GM13976 (cell line): ENCODE measurements at regions not wholly inside any gene's neighbourhood (a gene's known extent, or its start where the extent isn't known, plus 50 kb on each side); places are given as distances from the start of the nearest gene placed in this dataset.

Experiments used
- DNase-seq: peaks from one replicate; pipeline ENCODE4 v3.0.0; 2012; ENCODE audit warnings: low spot score
- in situ Hi-C: fragments of 300-500 bp; cut with MboI; formaldehyde crosslinking; loops from one replicate; pipeline ENCODE4 v1.12.0; 2022; ENCODE audit warnings: low sequenced_read_pairs, mixed read lengths, inconsistent platforms; ENCODE audit not compliant: unreplicated experiment
- TF ChIP-seq, protein P1 (sequence below): IDR thresholded peaks from 2 replicates; pipeline ENCODE4 v1.5.1; 2012; ENCODE audit warnings: borderline replicate concordance, mild to moderate bottlenecking; ENCODE audit not compliant: insufficient read depth; ENCODE audit errors: extremely low read depth, missing control alignments, control extremely low read depth

DNA sequence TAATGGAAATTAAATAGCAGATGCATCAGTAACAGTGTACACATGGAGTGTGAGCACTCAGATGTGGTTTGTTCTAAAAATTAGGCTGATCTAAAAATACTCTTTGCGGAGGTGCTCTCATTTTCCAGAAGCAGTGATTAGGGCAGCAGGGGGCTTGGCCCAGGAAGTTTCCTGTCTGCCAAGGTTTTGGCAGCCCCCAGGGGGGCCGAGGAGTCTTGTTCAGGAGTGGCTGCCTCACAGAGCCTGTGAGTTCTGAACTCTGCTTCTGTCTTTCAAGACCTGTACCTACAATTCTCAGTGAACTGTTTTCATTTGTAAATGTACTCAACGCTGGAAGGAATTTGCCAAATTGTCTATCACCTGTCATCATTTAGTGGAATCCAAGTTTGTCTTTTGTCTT lies 388.4 kb upstream of the CDH11 start:
- no peak for DNase-seq
- TF ChIP-seq, protein P1, sequence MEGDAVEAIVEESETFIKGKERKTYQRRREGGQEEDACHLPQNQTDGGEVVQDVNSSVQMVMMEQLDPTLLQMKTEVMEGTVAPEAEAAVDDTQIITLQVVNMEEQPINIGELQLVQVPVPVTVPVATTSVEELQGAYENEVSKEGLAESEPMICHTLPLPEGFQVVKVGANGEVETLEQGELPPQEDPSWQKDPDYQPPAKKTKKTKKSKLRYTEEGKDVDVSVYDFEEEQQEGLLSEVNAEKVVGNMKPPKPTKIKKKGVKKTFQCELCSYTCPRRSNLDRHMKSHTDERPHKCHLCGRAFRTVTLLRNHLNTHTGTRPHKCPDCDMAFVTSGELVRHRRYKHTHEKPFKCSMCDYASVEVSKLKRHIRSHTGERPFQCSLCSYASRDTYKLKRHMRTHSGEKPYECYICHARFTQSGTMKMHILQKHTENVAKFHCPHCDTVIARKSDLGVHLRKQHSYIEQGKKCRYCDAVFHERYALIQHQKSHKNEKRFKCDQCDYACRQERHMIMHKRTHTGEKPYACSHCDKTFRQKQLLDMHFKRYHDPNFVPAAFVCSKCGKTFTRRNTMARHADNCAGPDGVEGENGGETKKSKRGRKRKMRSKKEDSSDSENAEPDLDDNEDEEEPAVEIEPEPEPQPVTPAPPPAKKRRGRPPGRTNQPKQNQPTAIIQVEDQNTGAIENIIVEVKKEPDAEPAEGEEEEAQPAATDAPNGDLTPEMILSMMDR: no peak
- in situ Hi-C loops: no loop called here

DNA sequence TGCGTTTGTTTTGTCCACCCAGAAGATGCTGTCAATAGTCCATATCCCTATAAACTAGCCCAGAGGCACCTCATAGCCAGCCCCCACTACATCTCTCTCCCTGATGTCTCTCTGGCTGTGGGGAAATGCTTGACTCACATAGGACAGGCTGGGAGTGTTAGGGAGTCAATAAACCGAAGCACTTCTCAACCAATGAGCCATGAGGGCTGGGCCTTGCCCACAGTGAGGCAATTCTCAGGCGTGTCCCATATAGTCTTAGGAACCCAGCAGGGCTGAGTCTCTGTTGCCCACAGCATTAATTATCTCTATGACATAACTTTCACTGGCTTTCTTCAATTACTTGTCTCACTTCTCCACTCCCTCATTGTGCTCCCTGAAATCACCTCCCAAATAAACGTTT lies 387.3 kb upstream of the CDH11 start:
- DNase-seq: no peak
- in situ Hi-C loops: no loop called here
- TF ChIP-seq, protein P1: no peak

DNA sequence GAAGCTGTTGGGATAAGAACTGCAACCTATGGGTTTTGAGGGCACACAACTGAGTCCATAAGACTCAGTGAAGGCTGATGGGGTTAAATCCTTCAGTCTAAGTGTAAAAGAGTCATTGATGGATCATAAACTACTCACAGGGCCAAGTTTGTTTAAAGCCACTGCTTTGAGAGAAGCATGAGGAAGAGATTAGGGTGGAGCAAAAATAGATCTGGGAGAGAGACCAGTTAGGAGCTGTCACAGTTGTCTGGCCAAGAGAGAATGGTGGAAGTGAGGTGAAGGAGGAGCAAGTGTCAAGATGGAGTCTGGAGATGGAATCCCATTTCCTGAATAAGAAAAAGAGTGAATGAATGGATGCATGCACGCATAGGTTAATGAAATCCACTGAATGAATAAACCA lies 379.1 kb upstream of the CDH11 start:
- in situ Hi-C loops: no loop called here
- DNase-seq: no peak
- TF ChIP-seq, protein P1: no peak

DNA sequence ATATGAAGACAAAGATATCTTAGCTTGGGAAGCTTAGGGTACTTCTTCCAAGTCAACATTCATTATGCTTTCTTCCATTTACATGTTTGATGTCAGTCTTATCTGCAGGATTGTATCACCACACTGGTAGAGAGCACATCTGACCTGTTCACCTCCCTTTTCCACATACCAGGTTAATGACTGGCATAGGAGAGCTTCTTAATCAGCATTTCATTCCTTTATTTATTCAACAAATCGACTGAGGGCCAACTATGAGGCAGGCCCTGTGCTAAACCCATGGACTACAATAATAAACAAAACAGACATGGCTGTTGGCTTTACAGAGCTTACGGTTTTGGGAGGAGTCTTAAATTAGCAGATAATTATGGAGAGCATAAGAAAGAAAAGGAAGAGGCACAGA lies 378.1 kb upstream of the CDH11 start:
- in situ Hi-C loops: no loop called here
- TF ChIP-seq, protein P1: no peak

DNA sequence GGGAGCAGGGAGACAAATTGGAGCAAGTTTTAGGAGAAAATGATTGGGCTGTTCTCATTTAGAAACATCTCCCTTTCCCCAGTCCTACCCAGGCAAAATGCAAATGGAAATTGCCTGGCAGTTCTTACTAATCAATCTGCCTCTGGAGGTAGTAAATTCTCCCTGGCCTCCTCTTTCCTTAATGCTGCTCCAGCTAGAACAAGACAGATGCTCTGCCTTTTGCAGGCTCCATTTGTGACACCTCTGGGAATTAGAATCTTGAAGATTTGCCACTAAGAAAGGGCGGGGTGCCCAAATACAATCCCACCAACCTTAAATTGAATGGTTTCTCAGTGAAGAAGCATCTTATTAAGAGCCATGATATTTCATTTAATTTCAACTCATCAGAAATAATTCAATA lies 377.7 kb upstream of the CDH11 start:
- in situ Hi-C loops: no loop called here
- DNase-seq: no peak
- TF ChIP-seq, protein P1: no peak

More for the DNA sequence above, 378.1 kb upstream of the CDH11 start:
- no peak for DNase-seq

DNA sequence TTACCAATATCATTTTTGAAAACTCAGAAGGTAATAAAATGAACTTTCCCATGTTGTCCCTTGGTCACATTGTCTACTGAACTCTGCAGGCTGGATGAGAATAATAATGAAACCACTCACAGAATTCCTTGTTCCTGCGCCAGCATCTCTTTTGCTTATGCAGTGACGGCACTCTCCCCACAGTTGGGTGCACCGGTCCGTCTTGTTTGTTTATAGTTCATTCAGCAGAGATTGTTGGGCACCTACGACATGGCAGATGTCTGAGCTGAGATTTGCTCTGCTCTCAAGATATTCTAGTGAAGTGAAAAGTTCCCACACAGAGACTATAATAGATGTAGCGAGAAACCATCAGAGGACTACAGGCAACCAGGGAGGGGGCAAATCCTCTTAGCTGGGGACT lies 375.7 kb upstream of the CDH11 start:
- no peak for DNase-seq
- TF ChIP-seq, protein P1: no peak
- in situ Hi-C loops: no loop called here

DNA sequence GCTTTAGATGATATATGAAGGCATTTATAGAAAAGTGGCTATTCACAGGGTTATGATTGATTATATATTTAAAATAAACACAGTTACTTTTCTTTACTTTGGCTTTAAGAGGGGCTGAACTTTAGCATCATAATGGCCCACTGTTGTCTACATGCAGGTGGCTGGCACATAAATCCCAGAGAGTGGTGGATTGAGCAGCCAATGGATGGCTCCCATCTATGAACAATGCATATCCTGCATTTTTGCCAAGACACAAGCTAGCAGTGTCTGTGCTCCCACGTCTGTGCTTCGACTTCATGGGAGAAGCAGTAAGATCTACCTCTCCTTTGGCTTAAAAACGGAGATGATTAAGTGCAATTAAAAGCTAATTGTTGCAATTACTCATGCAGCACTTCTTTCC lies 373.2 kb upstream of the CDH11 start:
- in situ Hi-C loops: no loop called here
- DNase-seq: no peak
- TF ChIP-seq, protein P1: no peak
